SK-MEL-5 (cell line): ENCODE measurements at regions not wholly inside any gene's neighbourhood (a gene's known extent, or its start where the extent isn't known, plus 50 kb on each side); places are given as distances from the start of the nearest gene placed in this dataset.
A peak's percentile ranks its signal among the peaks of the same experiment; 100 is the strongest.
"Not testable (repeated sequence)": the region's sequence is repeated elsewhere in the genome, so short reads cannot be mapped to it uniquely, and the experiment has no call there.

Experiments used
- DNase-seq: peaks from one replicate; pipeline ENCODE4 v3.0.0-alpha.2; 2016; ENCODE audit warnings: low read depth, low spot score
- in situ Hi-C: cut with HindIII; loops from 2 replicates; pipeline ENCODE4 v1.10.0; 2016; ENCODE audit warnings: low sequenced_read_pairs, high pct_unique_total_duplicates, low pct_unique_long_range_greater_than_20kb

DNA sequence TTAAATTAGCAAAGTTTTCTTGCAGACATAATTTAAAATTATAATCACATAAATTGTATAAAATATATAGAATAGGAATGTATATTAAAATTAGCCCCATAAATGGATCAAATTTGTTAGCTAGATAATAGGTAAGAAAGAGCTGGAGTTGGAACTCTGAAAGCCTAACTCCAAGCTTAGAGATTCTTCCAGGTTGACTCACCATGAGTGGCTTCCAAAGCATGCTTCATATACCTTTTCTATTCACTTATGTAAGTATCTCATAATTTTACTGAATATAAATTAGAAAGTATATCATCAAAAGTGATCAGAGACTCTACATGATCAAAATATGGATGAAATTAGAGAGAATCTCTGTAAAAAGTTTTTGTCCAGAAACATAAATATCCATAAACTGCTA lies 320.7 kb upstream of the MAGI2 start:
- no peak for DNase-seq
- in situ Hi-C loops: no loop called here

DNA sequence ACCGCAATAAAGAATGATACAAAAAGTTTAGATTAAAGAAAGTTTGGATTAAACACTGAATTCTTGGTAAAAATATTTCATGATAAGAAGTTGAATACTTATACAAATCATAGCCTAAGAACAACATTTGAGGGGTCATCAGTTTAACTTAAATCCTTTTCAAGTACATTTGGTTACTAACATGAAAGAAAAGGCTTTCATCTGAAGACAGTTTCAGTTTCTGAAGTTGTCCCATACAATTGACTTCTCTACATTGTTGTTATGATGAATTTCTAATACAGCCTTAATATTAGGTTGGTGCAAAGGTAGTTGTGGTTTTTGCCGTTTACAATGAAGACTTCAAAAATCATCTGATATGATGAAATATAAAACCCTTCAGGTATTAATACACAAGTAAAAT lies 317.5 kb upstream of the MAGI2 start:
- no peak for DNase-seq
- in situ Hi-C loops: no loop called here

DNA sequence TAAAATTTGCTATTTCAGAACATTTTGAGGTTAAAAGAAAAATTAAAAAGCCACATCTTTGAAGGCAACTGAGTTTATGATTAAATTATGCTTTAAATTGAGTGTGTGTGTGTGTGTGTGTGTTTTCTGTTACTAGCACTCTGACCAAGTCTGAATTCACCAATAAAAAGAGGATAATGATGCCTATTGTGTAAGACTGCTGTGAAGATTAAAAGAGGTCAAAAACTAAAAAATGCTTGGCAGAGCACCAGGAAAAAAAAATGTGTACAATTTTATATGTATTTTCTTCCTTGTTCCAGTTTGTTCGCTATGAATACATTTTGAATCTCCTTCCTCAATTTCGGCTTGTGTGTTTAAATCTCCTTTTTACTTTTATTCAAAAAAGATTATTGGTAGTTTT lies 316.6 kb upstream of the MAGI2 start:
- in situ Hi-C loops: no loop called here
- DNase-seq: no peak

DNA sequence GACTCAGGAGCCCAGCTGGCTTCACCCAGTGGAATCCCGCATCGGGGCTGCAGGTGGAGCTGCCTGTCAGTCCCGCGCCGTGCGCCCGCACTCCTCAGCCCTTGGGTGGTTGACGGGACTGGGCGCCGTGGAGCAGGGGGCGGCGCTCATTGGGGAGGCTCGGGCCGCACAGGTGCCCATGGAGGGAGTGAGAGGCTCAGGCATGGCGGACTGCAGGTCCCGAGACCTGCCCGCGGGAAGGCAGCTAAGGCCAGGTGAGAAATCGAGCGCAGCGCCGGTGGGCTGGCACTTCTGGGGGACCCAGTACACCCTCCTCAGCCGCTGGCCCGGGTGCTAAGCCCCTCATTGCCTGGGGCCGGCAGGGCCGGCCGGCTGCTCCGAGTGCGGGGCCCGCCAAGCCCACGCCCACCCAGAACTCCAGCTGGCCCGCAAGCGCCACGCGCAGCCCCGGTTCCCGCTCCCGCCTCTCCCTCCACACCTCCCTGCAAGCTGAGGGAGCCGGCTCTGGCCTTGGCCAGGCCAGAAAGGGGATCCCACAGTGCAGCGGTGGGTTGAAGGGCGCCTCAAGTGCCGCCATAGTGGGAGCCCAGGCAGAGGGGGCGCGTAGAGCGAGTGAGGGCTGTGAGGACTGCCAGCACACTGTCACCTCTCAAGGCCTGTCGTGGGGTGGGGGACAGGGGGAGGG lies 314.6 kb upstream of the MAGI2 start:
- in situ Hi-C loops, DNase-seq: not testable (repeated sequence)

DNA sequence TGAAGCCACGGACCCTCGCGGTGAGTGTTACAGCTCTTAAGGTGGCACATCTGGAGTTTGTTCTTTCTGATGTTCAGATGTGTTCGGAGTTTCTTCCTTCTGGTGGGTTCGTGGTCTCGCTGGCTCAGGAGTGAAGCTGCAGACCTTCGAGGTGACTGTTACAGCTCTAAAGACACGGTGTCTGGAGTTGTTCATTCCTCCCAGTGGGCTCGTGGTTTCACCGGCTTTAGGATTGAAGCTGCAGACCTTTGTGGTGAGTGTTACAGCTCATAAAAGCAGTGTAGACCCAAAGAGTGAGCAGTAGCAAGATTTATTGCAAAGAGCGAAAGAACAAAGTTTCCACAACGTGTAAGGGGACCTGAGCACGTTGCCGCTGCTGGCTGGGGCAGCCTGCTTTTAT lies 313.7 kb upstream of the MAGI2 start:
- in situ Hi-C loops, DNase-seq: not testable (repeated sequence)

DNA sequence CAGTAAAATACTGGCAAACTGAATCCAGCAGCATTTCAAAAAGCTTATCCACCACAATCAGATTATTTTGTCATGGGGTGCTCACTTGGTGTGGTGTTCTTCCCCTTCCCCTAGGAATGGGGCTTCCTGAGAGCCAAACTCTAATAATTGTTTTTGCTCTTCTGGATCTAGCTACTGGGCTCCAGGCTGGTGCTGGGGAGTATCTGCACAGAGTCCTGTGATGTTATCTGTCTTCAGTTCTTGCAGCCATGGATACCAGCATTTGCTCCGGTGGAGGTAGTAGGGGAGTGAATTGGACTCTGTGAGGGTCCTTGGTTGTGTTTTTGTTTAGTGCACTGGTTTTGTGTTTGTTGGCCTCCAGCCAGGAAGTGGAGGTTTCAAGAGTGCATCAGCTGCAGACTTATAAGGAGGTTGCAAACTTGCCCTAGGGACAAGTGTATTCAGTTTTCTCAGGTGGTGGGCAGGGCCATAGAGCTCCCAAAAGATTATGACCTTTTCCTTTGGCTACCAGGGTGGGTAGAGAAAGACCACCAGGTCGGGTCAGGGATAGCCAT lies 308.5 kb upstream of the MAGI2 start:
- in situ Hi-C loops: no loop called here
- DNase-seq: no peak

DNA sequence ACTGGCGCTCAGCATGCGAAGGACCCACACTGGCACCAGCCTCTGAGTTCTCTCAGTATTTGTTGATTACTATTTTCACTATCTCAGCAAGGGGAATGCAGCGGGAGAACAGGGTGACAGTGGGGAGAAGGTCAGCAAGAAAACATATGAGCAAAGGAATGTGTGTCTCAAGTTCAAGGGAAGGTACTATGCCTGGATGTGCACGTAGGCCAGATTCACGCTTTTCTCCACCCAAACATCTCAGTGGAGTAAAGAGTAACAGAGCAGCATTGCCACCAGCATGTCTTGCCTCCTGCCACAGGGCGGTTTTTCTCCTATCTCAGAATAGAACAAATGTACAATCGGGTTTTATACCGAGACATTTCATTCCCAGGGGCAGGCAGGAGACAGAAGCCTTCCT lies 297.5 kb upstream of the MAGI2 start:
- in situ Hi-C loops: not testable (repeated sequence)

DNA sequence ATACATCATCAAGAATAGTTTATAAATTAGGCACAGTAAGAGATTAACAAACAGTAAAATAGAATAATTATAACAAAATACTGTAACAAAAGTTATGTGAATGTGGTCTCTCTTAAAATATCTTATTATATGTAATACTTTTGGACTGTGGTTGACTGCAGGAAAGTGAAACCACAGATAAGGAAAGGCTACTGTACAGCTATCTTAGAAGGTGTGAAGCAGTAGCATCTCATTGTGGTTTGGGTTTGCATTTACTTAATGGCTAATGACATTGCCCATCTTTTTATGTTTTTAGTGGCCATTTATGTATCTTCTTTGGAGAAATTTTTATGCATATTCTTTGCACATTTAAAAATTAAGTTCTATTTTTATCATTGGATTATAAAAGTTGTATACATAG lies 296.4 kb upstream of the MAGI2 start:
- in situ Hi-C loops: no loop called here
- DNase-seq: no peak

More for the DNA sequence above, 297.5 kb upstream of the MAGI2 start:
- not testable (repeated sequence) for DNase-seq

DNA sequence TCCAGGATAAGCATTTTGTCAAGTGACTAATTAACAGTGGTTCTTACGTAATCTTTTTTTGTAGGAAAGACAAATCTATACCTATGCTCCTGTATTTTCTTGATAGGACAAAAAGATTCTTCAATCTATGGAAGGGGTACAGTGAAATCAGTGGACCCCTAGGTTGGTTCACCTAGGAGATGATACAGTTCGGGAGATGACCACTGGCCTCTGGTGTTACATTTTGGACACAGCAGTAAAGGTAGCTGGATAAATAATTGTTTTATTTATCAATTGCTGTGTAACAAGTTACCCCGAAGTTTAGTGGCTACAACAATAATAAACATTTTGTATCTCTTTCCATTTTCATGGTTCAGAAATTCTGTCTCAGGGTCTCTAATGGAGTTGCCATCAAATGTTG lies 288.2 kb upstream of the MAGI2 start:
- peak; percentile 49 for DNase-seq
- in situ Hi-C loops: no loop called here

DNA sequence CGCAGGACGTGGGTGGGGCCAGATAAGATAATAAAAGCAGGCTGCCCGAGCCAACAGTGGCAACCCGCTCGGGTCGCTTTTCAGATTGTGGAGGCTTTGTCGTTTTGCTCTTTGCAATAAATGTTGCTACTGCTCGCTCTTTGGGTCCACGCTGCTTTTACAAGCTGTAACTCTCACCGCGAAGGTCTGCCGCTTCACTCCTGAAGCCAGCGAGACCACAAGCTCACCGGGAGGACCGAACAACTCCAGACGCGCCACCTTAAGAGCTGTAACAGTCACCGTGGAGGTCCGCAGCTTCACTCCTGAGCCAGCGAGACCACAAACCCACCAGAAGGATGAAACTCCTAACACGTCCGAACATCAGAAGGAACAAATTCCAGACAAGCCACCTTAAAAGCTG lies 286.6 kb upstream of the MAGI2 start:
- no peak for DNase-seq
- in situ Hi-C loops: no loop called here

DNA sequence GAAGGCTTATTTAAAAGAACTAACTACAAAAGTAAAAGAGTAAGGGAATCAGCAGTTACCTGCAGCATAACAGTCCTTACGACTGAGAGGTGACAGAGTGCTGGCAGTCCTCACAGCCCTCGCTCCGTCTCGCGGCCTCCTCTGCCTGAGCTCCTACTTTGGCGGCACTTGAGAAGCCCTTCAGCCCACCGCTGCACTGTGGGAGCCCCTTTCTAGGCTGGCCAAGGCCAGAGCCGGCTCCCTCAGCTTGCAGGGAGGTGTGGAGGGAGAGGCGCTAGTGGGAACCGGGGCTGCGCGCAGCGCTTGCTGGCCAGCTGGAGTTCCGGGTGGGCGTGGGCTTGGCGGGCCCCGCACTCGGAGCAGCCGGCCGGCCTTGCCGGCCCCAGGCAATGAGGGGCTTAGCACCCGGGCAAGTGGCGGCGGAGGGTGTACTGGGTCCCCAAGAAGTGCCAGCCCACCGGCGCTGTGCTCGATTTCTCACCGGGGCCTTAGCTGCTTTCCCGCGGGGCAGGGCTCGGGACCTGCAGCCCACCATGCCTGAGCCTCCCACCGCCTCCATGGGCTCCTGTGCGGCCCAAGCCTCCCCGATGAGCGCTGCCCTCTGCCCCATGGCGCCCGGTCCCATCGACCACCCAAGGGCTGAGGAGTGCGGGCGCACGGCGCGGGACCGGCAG lies 285.7 kb upstream of the MAGI2 start:
- not testable (repeated sequence) for DNase-seq

DNA sequence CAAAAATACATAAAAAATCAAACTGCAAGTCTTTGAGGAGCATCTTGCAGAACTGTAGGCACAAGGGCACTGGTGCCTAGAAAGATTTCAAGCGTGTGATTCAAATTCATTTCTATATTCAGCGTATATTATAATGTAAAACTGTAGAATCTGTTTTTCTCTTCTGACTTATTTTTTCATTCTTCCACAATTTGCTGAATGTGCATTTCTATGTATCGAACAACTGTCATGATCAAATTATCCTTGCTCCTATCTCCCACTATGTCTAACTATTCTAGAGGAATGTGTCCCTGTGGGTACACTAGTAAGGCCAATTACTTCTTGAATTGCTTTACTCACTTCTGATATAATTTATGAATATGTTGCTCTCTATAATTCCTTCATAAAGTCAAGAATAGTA lies 283.0 kb upstream of the MAGI2 start:
- no peak for DNase-seq
- in situ Hi-C loops: no loop called here

More for the DNA sequence above, 285.7 kb upstream of the MAGI2 start:
- in situ Hi-C loops: not testable (repeated sequence)

DNA sequence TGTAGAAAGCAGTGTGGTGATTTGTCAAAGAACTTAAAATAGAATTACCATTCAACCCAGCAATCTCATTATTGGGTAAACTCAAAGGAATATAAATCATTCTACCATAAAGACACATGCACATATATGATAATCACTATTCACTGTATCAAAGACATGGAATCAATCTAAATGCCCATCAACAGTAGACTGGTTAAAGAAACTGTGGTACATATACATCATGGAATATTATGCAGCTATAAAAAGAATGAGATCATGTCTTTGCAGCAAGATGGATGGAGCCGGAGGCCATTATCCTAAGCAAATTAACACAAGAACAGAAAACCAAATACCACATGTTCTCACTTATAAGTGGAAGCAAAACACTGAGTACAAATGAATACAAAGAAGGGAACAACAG lies 281.5 kb upstream of the MAGI2 start:
- no peak for DNase-seq
- in situ Hi-C loops: no loop called here

DNA sequence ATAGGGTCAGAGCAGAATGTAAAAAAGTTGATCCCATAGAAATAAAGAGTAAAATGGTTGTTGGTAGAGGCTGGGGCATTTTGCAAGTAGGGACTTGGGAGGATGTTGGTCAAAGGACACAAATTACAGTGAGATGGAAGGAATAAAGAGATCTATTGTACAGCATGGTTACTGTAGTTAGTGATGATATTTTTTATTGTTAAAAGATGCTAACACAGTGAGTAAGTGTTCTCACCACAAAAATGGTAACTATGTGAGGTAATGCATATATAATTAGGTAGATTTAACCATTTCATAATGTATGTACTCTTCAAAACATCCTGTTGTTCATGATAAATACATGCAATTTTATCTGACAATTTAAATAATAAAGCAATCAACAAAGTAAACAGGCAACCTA lies 280.7 kb upstream of the MAGI2 start:
- in situ Hi-C loops: no loop called here
- DNase-seq: no peak

DNA sequence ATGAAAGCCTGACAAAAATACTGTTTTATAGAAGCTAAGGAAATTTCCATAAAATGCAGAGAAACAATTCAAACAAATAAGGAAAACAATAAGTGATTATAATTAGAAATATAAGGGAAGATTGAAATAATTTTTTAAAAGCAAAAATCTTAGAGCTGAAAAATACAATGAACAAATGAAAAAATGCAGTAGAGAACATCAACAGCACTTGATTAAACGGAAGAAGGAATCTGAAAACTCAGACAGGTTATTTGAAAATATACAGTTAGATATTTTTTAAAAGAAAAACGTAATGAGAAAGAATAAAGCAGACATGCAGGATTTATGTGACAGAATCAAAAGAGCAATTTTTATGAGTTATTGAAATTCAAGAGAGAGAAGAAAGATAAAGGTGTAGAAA lies 279.1 kb upstream of the MAGI2 start:
- DNase-seq: no peak
- in situ Hi-C loops: no loop called here

DNA sequence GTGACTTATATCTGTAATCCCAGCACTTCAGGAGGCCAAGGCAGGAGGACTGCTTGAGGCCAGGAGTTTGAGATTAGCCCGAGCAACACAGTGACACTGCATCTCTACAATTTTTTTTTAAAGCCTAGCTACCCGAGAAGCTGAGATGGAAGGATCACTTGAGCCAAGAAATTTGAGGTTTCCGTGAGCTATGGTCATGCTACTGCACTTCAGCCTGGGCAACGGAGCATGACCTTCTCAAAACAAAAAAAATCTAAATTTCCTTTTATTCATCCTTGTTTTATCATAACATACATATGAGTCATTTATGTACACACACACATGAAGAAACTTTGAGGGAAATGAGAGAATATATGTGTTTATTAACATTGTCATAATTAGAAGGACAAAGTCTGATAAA lies 277.5 kb upstream of the MAGI2 start:
- in situ Hi-C loops: no loop called here
- no peak for DNase-seq

DNA sequence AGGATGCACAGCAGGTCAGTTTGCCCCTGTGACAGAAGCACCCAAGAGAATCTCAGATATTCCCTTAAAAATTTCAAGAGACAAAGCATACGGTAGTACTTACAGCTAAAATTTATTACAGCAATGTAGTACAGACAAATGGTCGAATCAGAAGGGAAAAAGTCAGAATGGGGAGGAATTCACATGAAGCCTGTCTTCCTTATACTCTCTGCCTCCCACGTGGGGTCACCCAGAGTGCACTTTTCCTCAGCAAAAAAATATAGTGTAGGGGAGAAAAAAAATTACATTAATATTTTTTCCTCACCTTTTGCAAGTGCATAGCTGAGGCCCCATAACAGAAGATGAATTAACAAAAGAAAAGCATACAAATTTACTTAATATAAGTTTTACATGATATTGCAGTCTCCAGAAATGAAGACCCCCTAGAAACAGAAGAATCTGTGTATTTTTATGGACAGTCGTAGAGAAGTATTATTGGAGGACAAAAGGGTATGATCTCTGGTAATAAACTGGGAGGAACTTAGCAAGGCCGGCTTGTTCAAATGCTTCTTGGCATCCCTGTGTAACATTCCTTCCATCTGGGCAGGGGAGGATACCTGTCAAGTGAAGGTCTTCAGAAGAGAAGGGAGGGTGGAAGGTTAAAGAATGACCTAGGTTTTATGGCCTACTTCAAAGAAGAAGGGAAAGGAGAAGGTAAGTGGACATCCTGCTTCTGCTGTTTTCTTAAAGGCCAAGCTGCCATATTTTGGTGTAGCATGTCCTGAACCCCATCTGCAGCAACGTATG lies 270.6 kb upstream of the MAGI2 start:
- DNase-seq: no peak
- in situ Hi-C loops: no loop called here

DNA sequence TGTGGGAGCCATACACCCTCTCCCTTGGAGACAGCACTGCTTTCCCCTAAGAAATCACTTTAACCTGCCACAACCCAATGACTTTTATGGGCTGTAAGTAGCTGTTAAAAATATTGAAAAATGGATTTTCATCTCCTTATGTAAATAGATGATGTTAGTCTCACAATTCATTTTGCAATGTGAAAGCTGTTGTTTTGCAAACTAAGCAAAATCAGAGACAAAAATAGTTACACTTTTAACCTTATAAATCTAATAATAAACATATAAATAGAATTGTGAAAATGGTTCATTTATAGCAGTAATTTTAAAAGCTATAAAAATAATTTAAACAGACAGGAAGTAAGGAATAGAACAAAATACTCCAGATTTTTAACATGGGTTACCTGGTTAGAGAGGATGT lies 268.8 kb upstream of the MAGI2 start:
- DNase-seq: no peak
- in situ Hi-C loops: no loop called here
